Stimulated activated naive CD8-positive, alpha-beta T cell treated with anti-CD3 and anti-CD28 coated beads, Interleukin-15, Interleukin-2, amounts not matched to agents 100 ng/mL and 50 ng/mL, for 24 hours (primary cell): ENCODE measurements at regions not wholly inside any gene's neighbourhood (a gene's known extent, or its start where the extent isn't known, plus 50 kb on each side); places are given as distances from the start of the nearest gene placed in this dataset.
A peak's percentile ranks its signal among the peaks of the same experiment; 100 is the strongest.
"Not testable (repeated sequence)": the region's sequence is repeated elsewhere in the genome, so short reads cannot be mapped to it uniquely, and the experiment has no call there.

Experiments used
- H3K27ac Mint-ChIP-seq: one replicate; pipeline ENCODE4 v1.8.0; 2021; ENCODE audit warnings: mild to moderate bottlenecking, mixed read lengths
- H3K27me3 Mint-ChIP-seq: one replicate; pipeline ENCODE4 v1.8.0; 2021; ENCODE audit warnings: mixed read lengths
- H3K36me3 Mint-ChIP-seq: one replicate; pipeline ENCODE4 v1.8.0; 2021; ENCODE audit warnings: low read depth, mixed read lengths
- H3K4me1 Mint-ChIP-seq: one replicate; pipeline ENCODE4 v1.8.0; 2021; ENCODE audit warnings: low read depth, mixed read lengths
- H3K4me3 Mint-ChIP-seq: one replicate; pipeline ENCODE4 v1.8.0; 2021; ENCODE audit warnings: mild to moderate bottlenecking, mixed read lengths
- H3K9me3 Mint-ChIP-seq: one replicate; pipeline ENCODE4 v1.8.0; 2021; ENCODE audit warnings: mixed read lengths

GRCh38 chr19:29873801-29874575 lies 62.2 kb downstream of the CCNE1 start:
- no peaks in the 10 kb centered on the region for H3K9me3 Mint-ChIP-seq
- peak overlapping the region; percentile 30 for H3K4me3 Mint-ChIP-seq

GRCh38 chr19:29875931-29876330 lies 64.1 kb downstream of the CCNE1 start:
- no peak overlapping the region for H3K27ac Mint-ChIP-seq
- H3K4me1 Mint-ChIP-seq, result peaks cover 8% of the 10 kb centered on the region
- H3K9me3 Mint-ChIP-seq, result no peaks in the 10 kb centered on the region
- H3K27me3 Mint-ChIP-seq, result peaks cover 29% of the 10 kb centered on the region
- H3K36me3 Mint-ChIP-seq, result no peaks in the 10 kb centered on the region
- H3K4me3 Mint-ChIP-seq, result no peak overlapping the region

More at GRCh38 chr19:29873801-29874575, 62.2 kb downstream of the CCNE1 start:
- Mint-ChIP-seq H3K27ac (no peak overlapping the region), H3K27me3 (peaks cover 24% of the 10 kb centered on the region), H3K4me1 (peaks cover 8% of the 10 kb centered on the region), H3K36me3 (no peaks in the 10 kb centered on the region)

- peaks cover 8% of the 10 kb centered on the region for H3K4me1 Mint-ChIP-seq
- peaks cover 30% of the 10 kb centered on the region for H3K27me3 Mint-ChIP-seq
- no peaks in the 10 kb centered on the region for H3K9me3 Mint-ChIP-seq
- H3K4me3 Mint-ChIP-seq, result no peak overlapping the region
- no peaks in the 10 kb centered on the region for H3K36me3 Mint-ChIP-seq
- H3K27ac Mint-ChIP-seq, result no peak overlapping the region
These were observed 64.6 kb downstream of the CCNE1 start for GRCh38 chr19:29876414-29876813.

GRCh38 chr19:29876908-29877307 lies 65.1 kb downstream of the CCNE1 start:
- H3K4me3 Mint-ChIP-seq, H3K4me1 Mint-ChIP-seq, H3K27ac Mint-ChIP-seq, H3K9me3 Mint-ChIP-seq, H3K36me3 Mint-ChIP-seq: not testable (repeated sequence)
- peaks cover 29% of the 10 kb centered on the region for H3K27me3 Mint-ChIP-seq

GRCh38 chr19:29878973-29879654 lies 62.9 kb upstream of the URI1 start:
- Mint-ChIP-seq H3K4me3 (no peak overlapping the region), H3K36me3 (no peaks in the 10 kb centered on the region), H3K27ac (no peak overlapping the region), H3K4me1 (no peaks in the 10 kb centered on the region), H3K27me3 (peaks cover 21% of the 10 kb centered on the region), H3K9me3 (no peaks in the 10 kb centered on the region)

GRCh38 chr19:29879655-29879974 lies 62.4 kb upstream of the URI1 start:
- H3K27ac Mint-ChIP-seq, result no peak overlapping the region

GRCh38 chr19:29880498-29881081 lies 61.4 kb upstream of the URI1 start:
- Mint-ChIP-seq H3K4me1 (no peaks in the 10 kb centered on the region), H3K27me3 (peaks cover 14% of the 10 kb centered on the region), H3K4me3 (no peak overlapping the region), H3K36me3 (no peaks in the 10 kb centered on the region), H3K9me3 (no peaks in the 10 kb centered on the region), H3K27ac (no peak overlapping the region)

More at GRCh38 chr19:29879655-29879974, 62.4 kb upstream of the URI1 start:
- H3K4me1 Mint-ChIP-seq, result no peaks in the 10 kb centered on the region
- no peaks in the 10 kb centered on the region for H3K36me3 Mint-ChIP-seq
- no peak overlapping the region for H3K4me3 Mint-ChIP-seq
- peaks cover 18% of the 10 kb centered on the region for H3K27me3 Mint-ChIP-seq
- H3K9me3 Mint-ChIP-seq, result no peaks in the 10 kb centered on the region

- Mint-ChIP-seq H3K27ac (no peak overlapping the region), H3K9me3 (no peaks in the 10 kb centered on the region), H3K36me3 (no peaks in the 10 kb centered on the region), H3K4me3 (no peak overlapping the region), H3K4me1 (no peaks in the 10 kb centered on the region), H3K27me3 (peaks cover 11% of the 10 kb centered on the region)
These were observed 60.7 kb upstream of the URI1 start for GRCh38 chr19:29881386-29881785.

- H3K27me3 Mint-ChIP-seq, result peaks cover 10% of the 10 kb centered on the region
- no peak overlapping the region for H3K4me3 Mint-ChIP-seq
- H3K36me3 Mint-ChIP-seq, result no peaks in the 10 kb centered on the region
- no peaks in the 10 kb centered on the region for H3K9me3 Mint-ChIP-seq
- H3K4me1 Mint-ChIP-seq, result no peaks in the 10 kb centered on the region
- H3K27ac Mint-ChIP-seq, result no peak overlapping the region
These were observed 59.3 kb upstream of the URI1 start for GRCh38 chr19:29882719-29883105.

- Mint-ChIP-seq H3K9me3 (no peaks in the 10 kb centered on the region), H3K27ac (no peak overlapping the region)
These were observed 58.0 kb upstream of the URI1 start for GRCh38 chr19:29884044-29884443.

GRCh38 chr19:29884466-29884865 lies 57.6 kb upstream of the URI1 start:
- Mint-ChIP-seq H3K36me3 (no peaks in the 10 kb centered on the region), H3K27me3 (peaks cover 7% of the 10 kb centered on the region), H3K27ac (no peak overlapping the region), H3K4me1 (no peaks in the 10 kb centered on the region), H3K9me3 (no peaks in the 10 kb centered on the region), H3K4me3 (no peak overlapping the region)

More at GRCh38 chr19:29884044-29884443, 58.0 kb upstream of the URI1 start:
- H3K27me3 Mint-ChIP-seq, result peaks cover 7% of the 10 kb centered on the region
- H3K4me1 Mint-ChIP-seq, result no peaks in the 10 kb centered on the region
- H3K36me3 Mint-ChIP-seq, result no peaks in the 10 kb centered on the region
- no peak overlapping the region for H3K4me3 Mint-ChIP-seq

- H3K4me1 Mint-ChIP-seq, H3K36me3 Mint-ChIP-seq, H3K27ac Mint-ChIP-seq, H3K27me3 Mint-ChIP-seq, H3K4me3 Mint-ChIP-seq, H3K9me3 Mint-ChIP-seq: not testable (repeated sequence)
These were observed 55.9 kb upstream of the URI1 start for GRCh38 chr19:29886106-29886505.

- H3K27ac Mint-ChIP-seq, result no peak overlapping the region
- no peaks in the 10 kb centered on the region for H3K4me1 Mint-ChIP-seq
These were observed 55.5 kb upstream of the URI1 start for GRCh38 chr19:29886586-29886985.

GRCh38 chr19:29887442-29887855 lies 54.6 kb upstream of the URI1 start:
- H3K9me3 Mint-ChIP-seq, result no peaks in the 10 kb centered on the region
- H3K27me3 Mint-ChIP-seq, result no peaks in the 10 kb centered on the region
- H3K27ac Mint-ChIP-seq, result no peak overlapping the region
- no peak overlapping the region for H3K4me3 Mint-ChIP-seq
- no peaks in the 10 kb centered on the region for H3K4me1 Mint-ChIP-seq
- no peaks in the 10 kb centered on the region for H3K36me3 Mint-ChIP-seq

More at GRCh38 chr19:29886586-29886985, 55.5 kb upstream of the URI1 start:
- H3K27me3 Mint-ChIP-seq, result no peaks in the 10 kb centered on the region
- no peak overlapping the region for H3K4me3 Mint-ChIP-seq
- no peaks in the 10 kb centered on the region for H3K9me3 Mint-ChIP-seq
- H3K36me3 Mint-ChIP-seq, result no peaks in the 10 kb centered on the region

GRCh38 chr19:29888047-29888446 lies 54.0 kb upstream of the URI1 start:
- H3K27ac Mint-ChIP-seq, H3K4me3 Mint-ChIP-seq, H3K4me1 Mint-ChIP-seq, H3K27me3 Mint-ChIP-seq, H3K36me3 Mint-ChIP-seq, H3K9me3 Mint-ChIP-seq: not testable (repeated sequence)
